ENCODE measurements at regions not wholly inside any gene's neighbourhood (a gene's known extent, or its start where the extent isn't known, plus 50 kb on each side); places are given as distances from the start of the nearest gene placed in this dataset.
"Not testable (repeated sequence)": the region's sequence is repeated elsewhere in the genome, so short reads cannot be mapped to it uniquely, and the experiment has no call there.

DNA sequence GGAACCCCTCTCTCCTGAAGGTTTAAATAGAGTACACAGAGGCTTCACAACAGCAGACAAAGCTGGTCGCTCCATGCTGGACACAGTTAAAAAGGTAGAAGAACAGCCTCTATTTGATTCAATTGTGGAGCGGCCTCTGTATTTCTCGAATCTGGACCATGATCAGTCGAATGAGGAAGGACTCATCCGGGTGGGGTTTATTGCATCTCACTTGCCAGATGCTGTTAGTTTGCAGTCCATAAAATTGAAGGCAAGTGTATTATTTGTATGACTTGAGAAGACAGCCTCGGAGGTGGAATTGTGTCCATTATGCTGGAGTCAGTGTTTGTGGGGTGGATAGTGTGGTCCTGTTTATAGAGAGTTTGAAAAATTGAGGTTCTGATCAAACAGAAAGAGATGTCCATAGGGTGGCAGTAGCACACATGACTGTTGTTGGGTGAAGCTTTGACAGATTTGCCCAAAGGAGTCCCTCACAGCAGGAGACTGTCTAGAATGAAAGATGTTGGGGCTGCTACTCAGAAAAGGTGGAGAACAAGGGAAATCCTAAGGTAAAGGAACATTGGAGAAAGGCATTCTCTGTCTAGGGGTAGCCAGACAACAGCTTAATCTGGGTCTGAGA lies 545.5 kb downstream of the RPIA start:
- H3K27ac ChIP-seq (ENCODE audit: low read depth, low read length); H3K9me3 ChIP-seq (ENCODE audit: control insufficient read depth, insufficient read depth, low read length); H3K4me3 ChIP-seq (ENCODE audit: low read depth, low read length); DNase-seq (ENCODE audit: low read depth, low spot score); POLR2A ChIA-PET; H3K27me3 ChIP-seq (ENCODE audit: control insufficient read depth, insufficient read depth, low read length); CTCF ChIA-PET: not testable (repeated sequence)

DNA sequence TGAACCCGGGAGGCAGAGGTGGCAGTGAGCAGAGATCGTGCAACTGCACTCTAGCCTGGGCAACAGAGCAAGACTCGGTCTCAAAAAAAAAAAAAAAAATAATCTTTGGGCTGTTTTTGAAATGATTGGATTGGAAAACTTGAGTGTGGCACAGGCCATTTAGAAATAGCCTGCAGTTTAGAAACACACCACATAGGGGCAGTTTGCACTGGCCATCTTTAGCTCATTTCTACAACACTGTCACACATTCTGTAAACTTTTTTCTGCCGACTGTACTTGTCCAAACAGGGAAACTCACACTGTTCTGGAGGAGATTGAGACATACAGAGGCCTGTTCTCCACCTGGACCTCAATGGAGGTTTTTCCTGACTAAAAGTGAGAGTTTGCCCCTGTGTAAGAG lies 546.3 kb downstream of the RPIA start:
- H3K9me3 ChIP-seq (ENCODE audit: control insufficient read depth, insufficient read depth, low read length); H3K27ac ChIP-seq (ENCODE audit: low read depth, low read length); POLR2A ChIA-PET; CTCF ChIA-PET; DNase-seq (ENCODE audit: low read depth, low spot score); H3K27me3 ChIP-seq (ENCODE audit: control insufficient read depth, insufficient read depth, low read length); H3K4me3 ChIP-seq (ENCODE audit: low read depth, low read length): not testable (repeated sequence)

DNA sequence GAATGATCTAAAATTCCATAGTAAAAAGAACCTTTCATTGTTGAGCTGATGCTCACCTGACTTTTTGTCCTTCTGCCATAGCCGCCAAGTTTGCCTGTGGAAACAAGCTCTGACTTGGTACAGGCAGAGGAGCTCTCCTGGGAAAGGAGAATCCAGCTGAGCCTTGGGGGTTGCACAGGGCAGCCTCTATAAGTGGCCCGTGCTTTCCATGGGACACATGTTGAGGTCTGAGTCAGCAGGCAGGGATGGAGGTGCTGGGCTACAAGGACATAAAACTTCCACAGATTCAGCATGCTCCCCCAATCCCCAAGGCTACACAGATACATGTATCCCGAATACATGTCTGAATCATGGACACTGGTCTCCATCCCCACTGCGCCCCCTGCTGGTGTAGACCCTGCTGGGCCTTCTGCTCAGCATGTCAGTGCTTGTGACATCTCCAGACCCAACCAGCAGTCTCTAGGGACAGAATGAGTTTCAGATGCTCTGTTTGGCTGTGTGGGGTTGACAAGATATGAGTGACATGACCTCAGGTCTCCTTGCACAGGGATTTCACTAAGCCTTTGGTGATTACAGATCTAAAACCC lies 551.7 kb downstream of the RPIA start:
- H3K27ac ChIP-seq (ENCODE audit: low read depth, low read length); H3K27me3 ChIP-seq (ENCODE audit: control insufficient read depth, insufficient read depth, low read length); CTCF ChIA-PET; POLR2A ChIA-PET; DNase-seq (ENCODE audit: low read depth, low spot score); H3K4me3 ChIP-seq (ENCODE audit: low read depth, low read length); H3K9me3 ChIP-seq (ENCODE audit: control insufficient read depth, insufficient read depth, low read length): not testable (repeated sequence)
- TF ChIP-seq, protein P1, sequence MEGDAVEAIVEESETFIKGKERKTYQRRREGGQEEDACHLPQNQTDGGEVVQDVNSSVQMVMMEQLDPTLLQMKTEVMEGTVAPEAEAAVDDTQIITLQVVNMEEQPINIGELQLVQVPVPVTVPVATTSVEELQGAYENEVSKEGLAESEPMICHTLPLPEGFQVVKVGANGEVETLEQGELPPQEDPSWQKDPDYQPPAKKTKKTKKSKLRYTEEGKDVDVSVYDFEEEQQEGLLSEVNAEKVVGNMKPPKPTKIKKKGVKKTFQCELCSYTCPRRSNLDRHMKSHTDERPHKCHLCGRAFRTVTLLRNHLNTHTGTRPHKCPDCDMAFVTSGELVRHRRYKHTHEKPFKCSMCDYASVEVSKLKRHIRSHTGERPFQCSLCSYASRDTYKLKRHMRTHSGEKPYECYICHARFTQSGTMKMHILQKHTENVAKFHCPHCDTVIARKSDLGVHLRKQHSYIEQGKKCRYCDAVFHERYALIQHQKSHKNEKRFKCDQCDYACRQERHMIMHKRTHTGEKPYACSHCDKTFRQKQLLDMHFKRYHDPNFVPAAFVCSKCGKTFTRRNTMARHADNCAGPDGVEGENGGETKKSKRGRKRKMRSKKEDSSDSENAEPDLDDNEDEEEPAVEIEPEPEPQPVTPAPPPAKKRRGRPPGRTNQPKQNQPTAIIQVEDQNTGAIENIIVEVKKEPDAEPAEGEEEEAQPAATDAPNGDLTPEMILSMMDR (IDR thresholded peaks at IDR 0.05; ENCODE audit: low read depth, low read length), result 0 out of 2 replicates have a peak, but pooled peaks have one; percentile 4

DNA sequence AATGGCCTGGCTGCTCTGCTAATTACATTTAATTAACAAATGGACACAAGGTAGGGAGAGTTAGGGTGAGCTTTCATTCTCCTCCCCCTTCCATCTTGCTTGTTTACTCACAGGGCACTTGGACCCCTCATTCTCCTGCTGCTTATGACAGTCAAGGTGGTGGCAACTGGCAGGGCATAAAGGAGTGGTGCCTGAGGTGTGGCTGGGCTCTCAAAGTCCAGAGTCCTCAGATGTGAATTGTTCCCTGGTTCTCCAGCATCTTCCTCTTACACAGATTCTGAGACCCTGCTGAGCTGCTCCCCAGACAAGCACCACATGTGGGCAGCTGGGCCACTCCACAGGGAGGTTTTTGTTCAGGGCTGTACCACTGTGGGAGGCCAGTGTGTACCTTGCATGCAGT lies 552.9 kb downstream of the RPIA start:
- not testable (repeated sequence) for DNase-seq (ENCODE audit: low read depth, low spot score); H3K9me3 ChIP-seq (ENCODE audit: control insufficient read depth, insufficient read depth, low read length); H3K27me3 ChIP-seq (ENCODE audit: control insufficient read depth, insufficient read depth, low read length)

DNA sequence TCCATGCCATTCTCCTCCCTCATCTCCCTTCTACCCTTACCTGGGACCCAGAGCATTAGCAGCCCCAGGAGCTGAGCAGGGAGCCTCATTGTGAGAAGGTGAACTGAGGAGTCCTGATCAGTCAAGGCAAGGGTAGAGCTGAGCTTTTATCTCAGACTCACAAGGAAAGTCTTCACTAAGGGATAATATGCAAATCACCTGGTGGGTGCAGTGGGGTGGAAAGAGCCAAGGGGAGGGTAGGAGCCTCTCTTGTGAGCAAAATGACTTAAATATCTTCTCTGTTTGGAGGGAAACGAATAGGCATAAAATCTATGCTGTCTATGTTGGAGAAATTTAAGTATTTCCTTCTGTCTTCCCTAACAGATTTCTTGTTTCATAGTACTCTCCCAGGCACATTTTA lies 554.0 kb downstream of the RPIA start:
- DNase-seq (ENCODE audit: low read depth, low spot score); CTCF ChIA-PET; H3K27me3 ChIP-seq (ENCODE audit: control insufficient read depth, insufficient read depth, low read length); H3K4me3 ChIP-seq (ENCODE audit: low read depth, low read length); POLR2A ChIA-PET; H3K9me3 ChIP-seq (ENCODE audit: control insufficient read depth, insufficient read depth, low read length); H3K27ac ChIP-seq (ENCODE audit: low read depth, low read length): not testable (repeated sequence)

More for the DNA sequence above, 552.9 kb downstream of the RPIA start:
- H3K27ac ChIP-seq (ENCODE audit: low read depth, low read length); H3K4me3 ChIP-seq (ENCODE audit: low read depth, low read length); POLR2A ChIA-PET; CTCF ChIA-PET: not testable (repeated sequence)

DNA sequence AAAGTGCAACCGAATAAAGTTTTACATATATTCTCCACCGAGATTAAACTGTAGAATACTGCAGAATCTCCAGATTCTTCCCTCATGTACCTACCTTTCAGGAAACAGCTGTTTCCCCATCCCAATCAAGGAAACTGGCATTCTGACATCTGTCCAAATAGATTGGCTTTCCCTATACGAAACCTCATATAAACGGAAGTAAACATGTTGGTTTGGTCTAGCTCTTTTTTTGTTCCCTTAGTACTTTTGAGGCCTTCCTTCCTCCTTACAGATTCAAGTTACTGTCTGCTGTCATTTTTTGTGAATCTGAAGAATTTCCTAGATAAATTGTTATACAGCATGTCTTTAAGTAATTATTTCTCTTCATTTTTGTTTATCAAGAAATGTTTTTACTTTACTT lies 554.6 kb downstream of the RPIA start:
- CTCF ChIA-PET, result not testable (repeated sequence)

DNA sequence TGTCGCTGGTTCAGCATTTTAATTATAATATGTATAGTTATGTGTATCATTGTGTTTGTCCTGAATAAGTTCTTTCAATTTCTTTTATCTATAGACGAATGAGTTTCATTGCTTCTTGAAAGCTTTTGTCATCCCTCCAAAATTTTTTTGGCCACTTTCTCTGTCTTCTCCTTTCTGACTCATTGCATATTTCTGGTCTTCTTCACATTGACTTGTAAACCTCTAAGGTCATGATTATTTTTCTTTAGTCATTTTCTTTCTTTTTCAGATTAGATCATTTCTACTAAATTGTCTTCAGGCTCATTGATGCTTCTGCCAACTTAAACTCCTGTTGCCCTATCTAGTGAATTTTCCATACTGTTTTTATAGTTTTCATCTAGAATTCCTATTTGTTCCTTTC lies 555.1 kb downstream of the RPIA start:
- POLR2A ChIA-PET; CTCF ChIA-PET; DNase-seq (ENCODE audit: low read depth, low spot score): not testable (repeated sequence)

More for the DNA sequence above, 554.6 kb downstream of the RPIA start:
- H3K27ac ChIP-seq (ENCODE audit: low read depth, low read length); POLR2A ChIA-PET; H3K9me3 ChIP-seq (ENCODE audit: control insufficient read depth, insufficient read depth, low read length); H3K4me3 ChIP-seq (ENCODE audit: low read depth, low read length); H3K27me3 ChIP-seq (ENCODE audit: control insufficient read depth, insufficient read depth, low read length); DNase-seq (ENCODE audit: low read depth, low spot score): not testable (repeated sequence)

DNA sequence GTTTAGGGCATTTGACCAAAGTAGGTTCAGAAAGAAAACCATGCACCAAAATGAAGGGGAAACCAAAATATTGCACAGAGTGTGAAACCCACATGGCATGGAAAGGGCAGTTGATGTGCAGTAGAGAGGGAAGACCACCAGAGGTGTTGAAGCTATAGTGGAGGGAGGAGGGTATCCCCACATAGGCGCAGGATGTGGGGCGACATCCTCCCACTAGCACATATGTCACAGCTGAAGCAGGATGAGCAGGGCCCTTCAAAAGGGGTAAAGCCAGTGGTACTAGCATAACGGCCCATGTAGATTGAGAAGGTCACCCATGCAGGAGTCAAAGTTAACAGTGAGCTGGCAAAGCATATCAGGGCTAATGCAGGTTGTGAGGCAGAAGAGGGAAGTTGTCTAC lies 563.5 kb downstream of the RPIA start:
- H3K27ac ChIP-seq (ENCODE audit: low read depth, low read length); DNase-seq (ENCODE audit: low read depth, low spot score); H3K4me3 ChIP-seq (ENCODE audit: low read depth, low read length); POLR2A ChIA-PET; H3K9me3 ChIP-seq (ENCODE audit: control insufficient read depth, insufficient read depth, low read length); CTCF ChIA-PET; H3K27me3 ChIP-seq (ENCODE audit: control insufficient read depth, insufficient read depth, low read length): not testable (repeated sequence)

More for the DNA sequence above, 555.1 kb downstream of the RPIA start:
- H3K9me3 ChIP-seq (ENCODE audit: control insufficient read depth, insufficient read depth, low read length); H3K27ac ChIP-seq (ENCODE audit: low read depth, low read length); H3K4me3 ChIP-seq (ENCODE audit: low read depth, low read length); H3K27me3 ChIP-seq (ENCODE audit: control insufficient read depth, insufficient read depth, low read length): not testable (repeated sequence)

DNA sequence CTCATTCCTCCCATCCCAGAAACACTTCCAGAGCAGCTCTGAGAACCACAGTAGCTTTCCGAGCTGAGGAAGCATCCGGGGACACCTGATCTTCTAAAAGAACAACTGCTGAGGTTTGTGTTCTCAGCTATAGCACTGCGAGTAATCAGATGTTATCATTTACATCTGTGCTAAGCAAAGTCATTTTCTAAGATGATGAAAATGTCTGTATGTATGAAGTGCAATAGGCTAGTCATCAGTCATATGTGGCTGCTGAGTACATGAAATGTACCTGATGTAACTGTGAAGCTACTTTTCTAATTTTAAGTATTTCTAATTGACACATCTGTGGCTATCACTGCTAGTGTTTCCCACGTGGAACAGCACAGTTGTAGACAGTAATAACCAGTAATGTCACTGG lies 582.0 kb downstream of the RPIA start:
- POLR2A ChIA-PET; CTCF ChIA-PET; H3K27me3 ChIP-seq (ENCODE audit: control insufficient read depth, insufficient read depth, low read length); DNase-seq (ENCODE audit: low read depth, low spot score); H3K27ac ChIP-seq (ENCODE audit: low read depth, low read length); H3K9me3 ChIP-seq (ENCODE audit: control insufficient read depth, insufficient read depth, low read length); H3K4me3 ChIP-seq (ENCODE audit: low read depth, low read length): not testable (repeated sequence)

DNA sequence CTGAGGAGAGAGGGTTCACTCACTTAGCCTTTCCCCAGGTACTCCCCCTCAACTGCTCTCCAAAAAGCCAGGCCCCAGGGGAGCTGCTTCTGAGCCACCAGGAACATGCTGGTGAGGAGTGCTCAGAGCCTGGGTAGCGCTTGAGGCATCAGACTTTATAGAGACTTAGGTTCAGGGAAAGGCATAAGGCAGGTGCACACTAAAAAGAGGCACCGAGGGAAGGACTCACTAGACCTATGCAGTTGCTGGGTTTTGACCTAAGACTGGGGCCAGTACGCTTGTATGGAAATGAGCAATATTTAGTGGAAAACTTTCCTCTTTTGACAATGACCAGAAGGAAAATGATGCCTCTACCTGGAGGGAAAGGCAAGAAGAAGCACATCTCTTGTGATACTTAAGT lies 589.1 kb downstream of the RPIA start:
- DNase-seq (ENCODE audit: low read depth, low spot score); POLR2A ChIA-PET; CTCF ChIA-PET; H3K27me3 ChIP-seq (ENCODE audit: control insufficient read depth, insufficient read depth, low read length); H3K9me3 ChIP-seq (ENCODE audit: control insufficient read depth, insufficient read depth, low read length); H3K27ac ChIP-seq (ENCODE audit: low read depth, low read length); H3K4me3 ChIP-seq (ENCODE audit: low read depth, low read length): not testable (repeated sequence)

DNA sequence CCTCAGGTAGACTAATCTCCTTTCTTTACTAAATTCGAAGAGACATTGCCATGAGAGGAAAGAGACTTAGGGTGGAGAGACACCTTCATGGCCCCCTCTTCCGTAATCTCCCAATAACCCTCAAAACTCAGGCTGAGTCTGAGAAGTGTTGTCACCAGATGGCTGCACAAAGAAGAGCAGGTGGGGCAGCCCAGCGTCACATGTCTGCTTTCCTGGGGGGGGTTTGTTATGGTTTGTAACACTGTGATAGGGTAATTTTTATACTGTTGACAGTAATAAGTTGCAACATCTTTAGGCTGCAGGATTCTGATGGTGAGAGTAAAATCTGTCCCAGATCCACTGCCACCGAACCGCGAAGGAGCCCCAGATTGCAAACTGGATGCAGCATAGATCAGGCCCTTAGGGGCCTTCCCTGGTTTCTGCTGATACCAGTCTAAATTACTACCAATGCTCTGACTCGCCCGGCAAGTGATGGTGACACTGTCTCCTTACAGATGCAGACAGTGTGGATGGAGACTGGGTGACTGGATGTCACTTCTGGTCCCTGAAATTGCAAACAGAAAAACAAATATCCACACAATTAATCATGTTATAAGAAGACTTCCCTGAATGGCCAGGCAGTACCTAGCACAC lies 595.1 kb downstream of the RPIA start:
- POLR2A ChIA-PET; H3K4me3 ChIP-seq (ENCODE audit: low read depth, low read length); H3K27me3 ChIP-seq (ENCODE audit: control insufficient read depth, insufficient read depth, low read length); H3K9me3 ChIP-seq (ENCODE audit: control insufficient read depth, insufficient read depth, low read length); H3K27ac ChIP-seq (ENCODE audit: low read depth, low read length); CTCF ChIA-PET; DNase-seq (ENCODE audit: low read depth, low spot score): not testable (repeated sequence)

Data from AG04450 (cell line).